ENCODE measurements at regions not wholly inside any gene's neighbourhood (a gene's known extent, or its start where the extent isn't known, plus 50 kb on each side); places are given as distances from the start of the nearest gene placed in this dataset.
A peak's percentile ranks its signal among the peaks of the same experiment; 100 is the strongest.

GRCh38 chr4:23337292-23337691 is 552.6 kb downstream of the PPARGC1A start:
- peak; percentile 21 to 44 (median 27) for TF ChIP-seq CTCF (IDR thresholded peaks at IDR 0.05)
- TF ChIP-seq POLR2A (IDR thresholded peaks at IDR 0.05), result no peak
